ENCODE measurements at regions not wholly inside any gene's neighbourhood (a gene's known extent, or its start where the extent isn't known, plus 50 kb on each side); places are given as distances from the start of the nearest gene placed in this dataset.

DNA sequence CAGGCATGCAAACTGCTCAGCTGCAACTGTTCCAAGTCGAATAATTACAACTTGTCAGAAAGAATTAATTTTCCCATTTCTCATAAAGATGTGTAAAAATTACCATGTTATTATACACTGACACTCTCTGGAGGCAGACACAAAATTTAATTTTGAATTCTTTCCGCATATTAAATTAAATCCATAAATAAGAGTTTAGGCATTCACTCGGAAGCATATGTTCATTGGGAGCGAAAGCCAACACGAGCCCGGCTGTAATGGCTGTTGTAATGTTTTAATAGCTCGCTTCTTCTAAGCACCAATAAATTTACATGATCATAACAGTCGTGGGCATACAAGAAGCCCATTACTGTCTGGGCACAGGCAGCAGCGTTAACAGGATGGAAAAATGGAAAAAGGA lies 189.6 kb upstream of the SOX5 start:
- H3K27ac ChIP-seq: no peak overlapping the region
- no peak overlapping the region for H3K4me3 ChIP-seq

DNA sequence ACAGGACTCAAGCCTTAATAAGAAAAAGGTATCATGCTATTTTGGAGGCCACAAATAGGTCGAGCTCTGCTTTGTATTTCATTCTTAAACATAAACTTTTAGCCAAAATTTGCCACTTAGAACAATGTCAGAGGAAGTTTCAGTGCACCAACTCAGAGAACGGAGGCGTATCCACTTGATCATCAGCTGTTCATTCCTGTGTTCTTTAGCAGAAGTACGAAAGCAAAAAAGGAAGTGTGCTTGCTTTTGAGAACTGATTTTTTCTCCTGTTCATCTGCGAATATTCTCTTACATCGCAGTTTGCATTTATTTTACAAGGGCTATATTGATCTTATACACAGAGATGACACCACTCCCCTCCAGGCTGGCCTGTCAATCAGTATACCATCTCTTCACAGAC lies 188.6 kb upstream of the SOX5 start:
- H3K27ac ChIP-seq: no peak overlapping the region
- H3K4me3 ChIP-seq: no peak overlapping the region

- no peak overlapping the region for H3K27ac ChIP-seq
- no peak overlapping the region for H3K4me3 ChIP-seq
Measured at GRCh38 chr12:24135158-24135850, 185.8 kb upstream of the SOX5 start.

DNA sequence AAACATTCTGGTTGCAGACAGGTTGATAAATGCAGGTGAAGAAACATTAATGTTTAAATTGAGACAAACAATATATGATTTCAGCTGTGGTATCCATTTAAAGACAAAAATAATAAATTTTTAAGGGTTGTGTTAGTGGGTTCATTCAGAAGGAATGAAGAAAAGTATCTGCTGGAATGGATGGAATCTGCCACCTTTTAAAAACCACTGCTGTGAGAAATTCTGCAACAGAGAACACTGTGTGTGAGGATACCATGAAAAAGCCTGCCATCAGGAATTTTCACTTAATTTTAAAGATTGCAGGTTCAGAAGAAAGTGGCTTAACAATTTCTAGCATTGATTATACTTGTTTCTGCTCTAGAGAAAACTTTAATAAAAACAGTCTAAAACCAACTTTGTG lies 184.6 kb upstream of the SOX5 start:
- H3K27ac ChIP-seq: no peak overlapping the region
- H3K4me3 ChIP-seq: no peak overlapping the region

DNA sequence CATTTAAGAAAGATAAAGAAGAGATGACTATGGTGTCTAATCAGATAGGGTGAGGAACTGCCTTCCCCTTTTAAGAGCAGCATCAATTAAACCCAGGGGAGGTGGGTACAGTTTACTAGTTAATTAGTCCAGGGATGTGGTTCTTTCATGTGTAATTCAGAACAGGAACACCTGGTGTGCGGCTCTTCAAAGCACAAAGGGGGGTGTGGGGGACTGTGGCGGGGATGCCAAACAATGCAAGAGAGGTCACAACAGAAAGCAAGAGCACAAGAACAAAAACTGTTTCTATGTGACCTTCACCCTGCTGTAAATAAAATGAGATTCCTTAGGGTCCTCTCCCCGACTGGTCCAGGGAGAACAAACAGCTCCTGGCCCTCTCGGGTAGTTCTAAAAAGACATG lies 183.9 kb upstream of the SOX5 start:
- no peak overlapping the region for H3K27ac ChIP-seq
- H3K4me3 ChIP-seq: no peak overlapping the region

- Histone ChIP-seq H3K4me3 (no peak overlapping the region), H3K27ac (no peak overlapping the region)
Measured at GRCh38 chr12:24127919-24128721, 178.7 kb upstream of the SOX5 start.

GRCh38 chr12:24125280-24125679 lies 175.8 kb upstream of the SOX5 start:
- Histone ChIP-seq H3K27ac (no peak overlapping the region), H3K4me3 (no peak overlapping the region)

DNA sequence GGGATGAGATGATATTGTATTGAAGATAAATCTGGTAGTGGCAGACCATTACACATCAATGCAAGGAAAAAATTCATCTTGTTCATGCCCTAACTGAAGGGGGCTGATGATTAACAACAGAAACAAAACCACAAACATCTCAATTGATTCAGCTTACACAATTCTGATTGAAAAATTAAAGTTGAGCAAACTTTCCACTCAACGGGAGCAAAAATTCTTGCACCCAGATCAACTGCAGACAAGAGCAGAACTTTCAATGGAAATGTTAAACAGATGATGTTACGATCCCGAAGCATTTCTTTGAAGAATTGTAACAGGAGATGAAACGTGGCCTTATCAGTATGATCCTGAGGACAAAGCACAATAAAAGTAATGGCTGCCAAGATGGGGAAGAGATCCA lies 172.4 kb upstream of the SOX5 start:
- H3K27ac ChIP-seq: no peak overlapping the region
- no peak overlapping the region for H3K4me3 ChIP-seq

- Histone ChIP-seq H3K4me3 (no peak overlapping the region), H3K27ac (no peak overlapping the region)
Measured at GRCh38 chr12:24118668-24119067, 169.2 kb upstream of the SOX5 start.

GRCh38 chr12:24116548-24116947 lies 167.1 kb upstream of the SOX5 start:
- Histone ChIP-seq H3K27ac (no peak overlapping the region), H3K4me3 (no peak overlapping the region)

DNA sequence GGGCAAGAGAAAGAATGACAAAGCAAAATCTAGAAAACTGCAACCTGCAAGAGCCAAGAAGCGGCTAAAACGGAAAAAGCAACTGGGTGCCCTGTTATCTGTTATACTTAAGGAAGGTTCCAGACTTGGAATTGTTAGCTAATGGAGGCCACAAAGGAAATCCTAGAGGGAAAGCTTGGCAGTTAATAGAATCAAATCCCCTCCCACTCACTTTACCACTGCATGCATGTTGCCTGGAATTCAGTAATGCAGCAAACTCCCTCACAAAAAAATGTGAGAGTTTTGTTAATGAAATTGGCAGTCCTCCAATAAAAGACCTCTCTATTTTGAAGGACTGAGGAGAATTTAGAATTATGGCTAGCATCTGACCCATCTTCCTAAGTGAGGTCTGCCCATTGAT lies 164.2 kb upstream of the SOX5 start:
- H3K4me3 ChIP-seq: no peak overlapping the region
- H3K27ac ChIP-seq: no peak overlapping the region

DNA sequence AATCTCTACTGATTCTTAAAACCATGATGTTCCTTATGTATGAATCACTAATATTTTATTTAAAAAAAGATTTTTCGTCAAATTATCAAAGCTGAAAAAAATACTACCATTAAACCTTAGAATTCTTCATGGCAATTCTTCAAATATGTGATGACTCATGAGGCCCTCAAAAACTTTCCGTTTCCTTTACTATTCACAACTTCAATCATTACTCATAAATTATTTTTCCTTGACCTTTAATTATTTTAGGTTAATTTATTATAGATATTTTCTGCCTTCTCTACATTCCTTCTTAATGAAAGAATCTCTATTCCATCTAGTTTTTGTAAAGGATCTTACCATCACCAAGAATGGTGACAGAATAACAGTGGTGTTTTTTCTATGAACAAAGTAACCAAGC lies 162.1 kb upstream of the SOX5 start:
- Histone ChIP-seq H3K27ac (no peak overlapping the region), H3K4me3 (no peak overlapping the region)

DNA sequence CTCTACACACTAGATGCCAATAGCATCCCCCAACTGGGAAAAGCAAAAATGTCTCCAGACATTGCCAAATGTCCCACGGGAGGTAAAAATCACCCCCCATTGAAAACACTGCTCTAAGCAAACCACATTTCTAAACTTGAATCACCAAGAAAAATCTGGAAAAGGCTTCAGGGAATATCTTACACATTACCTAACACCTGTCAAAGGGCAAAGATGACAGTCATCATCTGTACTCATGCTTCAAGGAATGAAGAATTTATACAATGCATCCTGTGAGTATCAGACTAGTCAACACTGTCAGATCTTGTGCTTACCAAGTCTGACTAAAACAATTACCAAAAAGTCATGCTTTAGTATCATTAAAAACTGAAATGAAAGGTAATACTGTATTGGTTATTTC lies 161.6 kb upstream of the SOX5 start:
- no peak overlapping the region for H3K27ac ChIP-seq
- H3K4me3 ChIP-seq: no peak overlapping the region

DNA sequence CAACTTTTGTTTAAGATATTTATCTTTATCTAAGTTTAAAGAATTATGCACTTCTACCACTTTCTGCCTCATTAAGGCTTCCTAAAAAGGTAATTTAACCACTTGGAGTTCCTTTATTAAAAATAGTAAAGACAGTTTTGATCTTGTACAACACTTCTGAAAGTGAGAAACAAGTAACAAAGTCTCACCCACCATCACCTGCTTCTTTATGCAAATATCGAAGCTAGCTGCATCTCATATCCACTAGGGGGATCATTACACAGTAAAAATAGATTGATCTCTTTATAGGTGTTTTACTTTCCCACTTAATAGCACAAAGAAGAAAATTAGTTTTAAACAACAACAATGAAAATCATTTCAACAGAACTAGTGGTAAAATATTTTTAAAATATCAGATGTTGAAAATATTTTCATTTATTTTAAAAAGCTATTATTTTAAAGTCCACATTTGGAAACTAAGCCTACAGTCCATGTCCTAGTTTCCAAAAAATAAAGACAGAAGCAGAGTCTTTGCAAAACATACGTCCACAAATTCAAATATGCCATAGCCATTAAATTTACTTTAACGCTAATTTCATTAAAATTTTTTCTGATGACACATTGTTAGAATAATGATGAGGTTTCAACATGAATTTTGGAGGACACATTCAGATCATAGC lies 160.0 kb upstream of the SOX5 start:
- H3K27ac ChIP-seq: no peak overlapping the region

GRCh38 chr12:24102676-24103075 lies 153.2 kb upstream of the SOX5 start:
- Histone ChIP-seq H3K27ac (no peak overlapping the region), H3K4me3 (no peak overlapping the region)

More for the DNA sequence above, 160.0 kb upstream of the SOX5 start:
- no peak overlapping the region for H3K4me3 ChIP-seq

GRCh38 chr12:24099576-24099975 lies 150.1 kb upstream of the SOX5 start:
- H3K27ac ChIP-seq: no peak overlapping the region

GRCh38 chr12:24095245-24095644 lies 145.8 kb upstream of the SOX5 start:
- Histone ChIP-seq H3K27ac (no peak overlapping the region), H3K4me3 (no peak overlapping the region)

More at GRCh38 chr12:24099576-24099975, 150.1 kb upstream of the SOX5 start:
- no peak overlapping the region for H3K4me3 ChIP-seq

DNA sequence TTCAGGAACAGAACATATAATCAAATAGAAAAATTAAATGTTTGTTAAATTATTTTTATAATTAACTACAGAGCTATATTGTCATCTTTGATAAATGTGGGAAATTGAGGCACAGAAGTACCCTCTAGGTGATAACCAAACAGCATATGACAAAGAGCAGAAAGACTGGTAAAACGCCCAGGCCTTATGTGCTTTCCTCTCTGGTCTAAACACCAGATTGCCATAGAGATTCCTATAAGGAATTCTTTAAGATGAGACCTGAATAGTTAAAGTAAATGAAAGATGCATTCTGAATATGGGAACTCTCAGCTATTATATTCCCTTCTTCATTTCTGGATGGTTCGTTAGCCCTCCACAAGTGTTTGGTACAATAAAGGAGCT lies 140.0 kb upstream of the SOX5 start:
- Histone ChIP-seq H3K4me3 (no peak overlapping the region), H3K27ac (no peak overlapping the region)

DNA sequence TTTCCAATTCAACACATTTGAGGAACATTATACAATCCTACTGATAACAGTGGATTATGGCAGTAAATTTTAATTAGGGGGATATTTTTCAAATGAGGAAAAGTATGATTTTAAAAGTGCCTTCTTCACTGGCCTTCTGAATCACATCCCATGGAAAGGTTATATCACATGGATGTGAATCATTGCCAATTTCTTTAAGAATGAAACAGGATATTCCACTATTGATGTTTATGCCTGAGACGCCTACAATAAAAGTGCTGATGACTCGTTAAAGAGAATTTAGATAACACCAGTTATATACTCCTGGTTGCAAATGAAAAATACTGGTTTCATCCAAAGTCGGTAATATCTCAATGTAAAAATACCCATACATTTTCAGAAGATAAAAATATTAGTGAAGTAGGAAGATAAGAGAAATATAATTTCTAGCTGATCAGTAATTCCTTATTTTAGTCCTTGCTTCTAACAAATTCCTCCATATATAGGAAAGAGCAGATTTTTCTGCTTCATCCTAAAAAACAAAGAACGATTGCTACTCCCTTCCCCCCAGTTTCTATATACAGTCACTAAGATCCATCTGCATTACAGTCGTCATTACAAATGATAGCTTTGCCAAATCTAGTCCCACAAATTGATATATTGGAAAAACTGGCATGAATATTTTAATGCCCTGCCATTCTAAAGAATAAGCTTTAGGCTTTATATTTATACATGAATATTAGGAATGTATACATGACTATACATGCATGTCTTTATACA lies 139.5 kb upstream of the SOX5 start:
- Histone ChIP-seq H3K27ac (no peak overlapping the region), H3K4me3 (no peak overlapping the region)

DNA sequence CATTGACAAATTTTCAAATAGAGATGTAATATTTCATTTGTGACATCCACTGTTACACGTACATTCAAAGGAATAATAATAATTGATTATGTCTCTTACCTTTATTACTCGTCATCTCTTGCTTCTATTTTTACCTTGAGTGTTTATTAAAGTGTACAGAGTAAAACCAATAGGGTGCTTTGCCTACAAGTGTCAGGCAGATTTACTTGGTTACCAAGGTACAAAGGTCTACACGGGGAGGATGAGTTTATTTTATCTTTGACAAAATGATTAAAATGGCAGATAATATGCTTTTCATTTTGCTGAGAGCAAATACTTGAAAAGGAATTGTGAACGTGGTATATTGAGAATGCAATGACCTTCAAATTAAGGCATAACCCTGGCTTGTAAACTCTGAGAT lies 137.8 kb upstream of the SOX5 start:
- H3K27ac ChIP-seq: no peak overlapping the region
- no peak overlapping the region for H3K4me3 ChIP-seq

Data from skin epidermis (tissue), 12 donors.